SK-N-SH (cell line): ENCODE measurements at regions not wholly inside any gene's neighbourhood (a gene's known extent, or its start where the extent isn't known, plus 50 kb on each side); places are given as distances from the start of the nearest gene placed in this dataset.

ENCODE experiments used
- CTCF ChIA-PET: fragments of 300-600, 350-600 bp; formaldehyde crosslinking; extraction: SDS; loops from one replicate; lab custom pipeline; 2021; lab: Yijun Ruan, JAX
- POLR2A ChIA-PET: fragments of 350-600 bp; sonication (Branson Sonifier 250); formaldehyde crosslinking; extraction: SDS; loops from one replicate; lab custom pipeline; 2020; ENCODE audit warnings: antibody characterized with exemption, inconsistent platforms; lab: Yijun Ruan, JAX
- DNase-seq: peaks from one replicate; pipeline ENCODE4 v3.0.0; 2012
- H2AFZ ChIP-seq: fragments of 200-600 bp; sonication (generic); 2 replicates; pipeline ENCODE4 v1.8.1; 2016; ENCODE audit warnings: antibody characterized with exemption, mild to moderate bottlenecking, low read depth
- H3F3A ChIP-seq: fragments of 200-600 bp; sonication (generic); replicated peaks from 2 replicates; pipeline ENCODE3; 2016; ENCODE audit warnings: antibody characterized with exemption, mild to moderate bottlenecking; ENCODE audit not compliant: insufficient read depth
- H3K27ac ChIP-seq, 2 experiments: fragments of 200-500 bp in 1 of 2; fragments of 200-600 bp in 1 of 2; sonication (Bioruptor generic) in 1 of 2; sonication (generic), shearing (Covaris generic) in 1 of 2; 2 replicates each; pipeline versions ENCODE4 v1.5.1 to v1.6.1; 2014 to 2016; ENCODE audit warnings: low read depth in 2 of 2, inconsistent platforms in 1 of 2, low read length in 1 of 2, mild to moderate bottlenecking in 1 of 2, mixed read lengths in 1 of 2
- H3K27me3 ChIP-seq: fragments of 200-600 bp; sonication (generic), shearing (Covaris generic); 2 replicates; pipeline ENCODE4 v1.6.1; 2016; ENCODE audit warnings: mixed run types; ENCODE audit not compliant: insufficient read depth
- H3K36me3 ChIP-seq, 2 experiments: fragments of 200-500 bp in 1 of 2; fragments of 200-600 bp in 1 of 2; sonication (Bioruptor generic) in 1 of 2; sonication (generic) in 1 of 2; replicated peaks in 1 of 2; 2 replicates each; pipeline versions ENCODE3 to v1.5.1; 2014 to 2016; ENCODE audit warnings: low read length in 1 of 2, mild to moderate bottlenecking in 1 of 2; ENCODE audit not compliant: insufficient read depth in 2 of 2, control insufficient read depth in 1 of 2
- H3K4me1 ChIP-seq, 2 experiments: fragments of 200-500 bp in 1 of 2; fragments of 200-600 bp in 1 of 2; sonication (Bioruptor generic) in 1 of 2; sonication (generic), shearing (Covaris generic) in 1 of 2; 2 replicates each; pipeline versions ENCODE4 v1.5.1 to v1.6.1; 2014 to 2016; ENCODE audit warnings: low read depth in 1 of 2, low read length in 1 of 2, mixed run types in 1 of 2; ENCODE audit not compliant: insufficient read depth in 2 of 2, control insufficient read depth in 1 of 2
- H3K4me2 ChIP-seq: fragments of 200-600 bp; sonication (generic), shearing (Covaris generic); 2 replicates; pipeline ENCODE4 v1.6.1; 2017; ENCODE audit warnings: mixed run types
- H3K4me3 ChIP-seq, 2 experiments: fragments of 200-500 bp in 1 of 2; fragments of 200-600 bp in 1 of 2; sonication (Bioruptor generic) in 1 of 2; sonication (generic), shearing (Covaris generic) in 1 of 2; 2 replicates each; pipeline versions ENCODE4 v1.5.1 to v1.8.1; 2014 to 2016; ENCODE audit warnings: low read depth in 2 of 2, inconsistent platforms in 1 of 2, low read length in 1 of 2, mild to moderate bottlenecking in 1 of 2, mixed read lengths in 1 of 2, moderate library complexity in 1 of 2
- H3K79me2 ChIP-seq: fragments of 200-600 bp; sonication (generic); 2 replicates; pipeline ENCODE4 v1.8.1; 2017; ENCODE audit warnings: mild to moderate bottlenecking; ENCODE audit not compliant: insufficient read depth
- H3K9ac ChIP-seq: fragments of 200-600 bp; sonication (generic); 2 replicates; pipeline ENCODE4 v1.6.1; 2017; ENCODE audit warnings: mixed run types
- H3K9me2 ChIP-seq: fragments of 200-600 bp; sonication (generic); 2 replicates; pipeline ENCODE4 v1.6.1; 2017; ENCODE audit warnings: mixed run types
- H3K9me3 ChIP-seq: fragments of 200-600 bp; sonication (generic); 2 replicates; pipeline ENCODE4 v1.6.1; 2017; ENCODE audit warnings: mixed run types, mild to moderate bottlenecking, moderate library complexity
- H4K20me1 ChIP-seq: fragments of 200-600 bp; sonication (generic); 2 replicates; pipeline ENCODE4 v1.6.1; 2017; ENCODE audit warnings: mild to moderate bottlenecking, mixed run types; ENCODE audit not compliant: insufficient read depth
- EP300 ChIP-seq, 2 experiments: IDR thresholded peaks; 2 replicates each; pipeline versions ENCODE4 v1.4.0 to v1.6.1; 2012; ENCODE audit warnings: borderline replicate concordance in 1 of 2, low read depth in 1 of 2, low read length in 1 of 2
- EZH2phosphoT487 ChIP-seq: fragments of 200-600 bp; sonication (generic); IDR thresholded peaks from 2 replicates; pipeline ENCODE4 v1.6.1; 2017; ENCODE audit warnings: low read depth, mixed run types, mild to moderate bottlenecking, antibody characterized with exemption, moderate library complexity, borderline replicate concordance
- FOXJ3 ChIP-seq: sonication (generic); formaldehyde crosslinking; IDR thresholded peaks from 2 replicates; pipeline ENCODE4 v1.5.1; 2020; ENCODE audit warnings: mild to moderate bottlenecking, missing genetic modification reagents
- FOXM1 ChIP-seq: IDR thresholded peaks from 2 replicates; pipeline ENCODE4 v1.4.0; 2012; ENCODE audit warnings: low read depth, mild to moderate bottlenecking
- GABPA ChIP-seq: IDR thresholded peaks from 2 replicates; pipeline ENCODE4 v1.4.0; 2012; ENCODE audit warnings: low read depth, mild to moderate bottlenecking
- GATA2 ChIP-seq: sonication (generic); formaldehyde crosslinking; IDR thresholded peaks from 2 replicates; pipeline ENCODE4 v1.5.0; 2020; ENCODE audit warnings: mild to moderate bottlenecking, missing genetic modification reagents
- IRF3 ChIP-seq: fragments of 150-350 bp; IDR thresholded peaks from 2 replicates; pipeline ENCODE4 v1.6.1; 2016; ENCODE audit warnings: mild to moderate bottlenecking, low read depth, low read length
- NFIC ChIP-seq: IDR thresholded peaks from 2 replicates; pipeline ENCODE4 v1.4.0; 2012; ENCODE audit warnings: borderline replicate concordance
- NRF1 ChIP-seq: IDR thresholded peaks from 2 replicates; pipeline ENCODE4 v1.6.1; 2012; ENCODE audit warnings: low read depth, mild to moderate bottlenecking, low read length
- PBX3 ChIP-seq: IDR thresholded peaks from 2 replicates; pipeline ENCODE4; 2012
- RCOR1 ChIP-seq: fragments of 150-350 bp; IDR thresholded peaks from 2 replicates; pipeline ENCODE4 v1.6.1; 2017; ENCODE audit warnings: antibody characterized with exemption, low read length
- RXRA ChIP-seq: IDR thresholded peaks from 2 replicates; pipeline ENCODE4 v1.4.0; 2012; ENCODE audit warnings: low read depth, mild to moderate bottlenecking, borderline replicate concordance
- SIN3A ChIP-seq: IDR thresholded peaks from 2 replicates; pipeline ENCODE4 v1.6.1; 2012; ENCODE audit warnings: low read depth, mild to moderate bottlenecking, low read length, moderate library complexity, borderline replicate concordance
- TAF1 ChIP-seq: IDR thresholded peaks from 2 replicates; pipeline ENCODE4 v1.6.1; 2012; ENCODE audit warnings: low read depth, mild to moderate bottlenecking, low read length, moderate library complexity, borderline replicate concordance
- TEAD4 ChIP-seq: IDR thresholded peaks from 2 replicates; pipeline ENCODE4 v1.4.0; 2012; ENCODE audit warnings: mild to moderate bottlenecking, borderline replicate concordance; ENCODE audit not compliant: insufficient read depth
- YY1 ChIP-seq: IDR thresholded peaks from 2 replicates; pipeline ENCODE4 v1.4.0; 2012; ENCODE audit warnings: low read depth, mild to moderate bottlenecking
- ZBTB33 ChIP-seq: IDR thresholded peaks from 2 replicates; pipeline ENCODE4 v1.4.0; 2012; ENCODE audit warnings: low read depth, borderline replicate concordance
- WGBS: methylation state at CpG from one replicate; pipeline ENCODE4 v1.1.6; 2017; ENCODE audit warnings: low lambda C conversion rate; 5-methylcytosine and 5-hydroxymethylcytosine counted together
- TF ChIP-seq, protein P1 (sequence below): fragments of 200-600 bp; sonication (generic); IDR thresholded peaks from 2 replicates; pipeline ENCODE4 v1.6.1; 2017; ENCODE audit warnings: antibody characterized with exemption, mild to moderate bottlenecking, moderate library complexity
- TF ChIP-seq, protein P2 (sequence below): fragments of 150-350 bp; IDR thresholded peaks from 2 replicates; pipeline ENCODE4 v1.6.1; 2017; ENCODE audit warnings: antibody characterized with exemption, low read length, low read depth, borderline replicate concordance

DNA sequence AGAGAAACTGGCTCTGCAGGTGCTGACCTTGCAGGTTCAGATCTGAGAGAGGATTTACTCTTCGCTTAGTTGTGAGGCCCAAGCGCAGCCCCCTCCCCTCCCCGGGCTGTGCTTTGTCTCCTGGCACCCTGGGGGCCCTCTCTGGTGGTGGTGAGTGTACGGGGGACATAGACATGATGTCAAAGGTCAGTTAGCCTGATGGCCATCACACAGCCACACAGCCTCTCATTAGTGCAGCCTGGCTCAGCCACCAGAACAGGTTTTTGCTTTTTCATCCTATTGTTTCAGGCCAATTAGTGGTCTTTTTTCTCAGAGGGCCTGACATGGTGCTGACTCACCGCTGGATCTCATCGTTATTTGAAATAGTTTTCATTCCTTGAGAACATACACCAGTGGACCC lies 437.9 kb downstream of the AACS start:
- H3K9me2 ChIP-seq = no peaks in the 10 kb centered on the region
- 8% methylated on average over 6 of the region's 6 CpGs for WGBS

DNA sequence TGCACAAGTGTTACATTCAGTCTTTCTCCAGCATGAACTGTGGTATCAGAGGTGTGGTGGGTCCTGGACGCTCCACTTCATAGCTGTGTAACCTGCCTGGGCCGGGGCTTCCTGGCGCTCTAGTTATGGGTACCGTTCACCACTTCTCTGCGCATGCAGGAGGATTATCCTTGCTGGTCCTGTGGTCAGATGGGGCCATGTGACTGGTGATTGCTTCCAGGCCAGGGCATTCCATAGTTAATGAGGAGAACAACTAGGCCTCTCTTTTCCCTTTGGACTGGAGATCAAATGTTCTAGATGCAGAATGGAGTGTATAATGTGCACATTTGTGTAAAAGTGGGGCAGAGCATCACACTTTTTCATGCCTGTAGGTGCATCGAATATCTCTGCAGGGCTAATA lies 444.0 kb downstream of the AACS start:
- no peak for DNase-seq
- WGBS = 26% methylated on average over 6 of the region's 6 CpGs
- Histone ChIP-seq H2AFZ (no peak overlapping the region), H3F3A (no peaks in the 10 kb centered on the region), H4K20me1 (no peaks in the 10 kb centered on the region), H3K4me1 (no peaks in the 10 kb centered on the region), H3K27ac (no peak overlapping the region), H3K9me2 (no peaks in the 10 kb centered on the region), H3K9ac (no peak overlapping the region), H3K9me3 (no peaks in the 10 kb centered on the region), H3K4me3 (no peak overlapping the region), H3K36me3 (no peaks in the 10 kb centered on the region), H3K79me2 (no peaks in the 10 kb centered on the region), H3K27me3 (no peaks in the 10 kb centered on the region), H3K4me2 (no peak overlapping the region)
- POLR2A ChIA-PET = no interaction called here
- CTCF ChIA-PET = no interaction called here
- TF ChIP-seq PBX3 (no peak), FOXM1 (no peak), TAF1 (no peak), GATA2 (CRISPR knock-in tag) (no peak), RXRA (no peak), EZH2phosphoT487 (no peak), EP300 (IDR thresholded peaks at IDR 0.05; ENCODE audit: borderline replicate concordance in 1 of 2, low read depth in 1 of 2, low read length in 1 of 2) (no peak), ZBTB33 (no peak), GABPA (no peak), SIN3A (no peak), NRF1 (no peak), IRF3 (no peak), FOXJ3 (CRISPR knock-in tag) (no peak)
- TF ChIP-seq, protein P1, sequence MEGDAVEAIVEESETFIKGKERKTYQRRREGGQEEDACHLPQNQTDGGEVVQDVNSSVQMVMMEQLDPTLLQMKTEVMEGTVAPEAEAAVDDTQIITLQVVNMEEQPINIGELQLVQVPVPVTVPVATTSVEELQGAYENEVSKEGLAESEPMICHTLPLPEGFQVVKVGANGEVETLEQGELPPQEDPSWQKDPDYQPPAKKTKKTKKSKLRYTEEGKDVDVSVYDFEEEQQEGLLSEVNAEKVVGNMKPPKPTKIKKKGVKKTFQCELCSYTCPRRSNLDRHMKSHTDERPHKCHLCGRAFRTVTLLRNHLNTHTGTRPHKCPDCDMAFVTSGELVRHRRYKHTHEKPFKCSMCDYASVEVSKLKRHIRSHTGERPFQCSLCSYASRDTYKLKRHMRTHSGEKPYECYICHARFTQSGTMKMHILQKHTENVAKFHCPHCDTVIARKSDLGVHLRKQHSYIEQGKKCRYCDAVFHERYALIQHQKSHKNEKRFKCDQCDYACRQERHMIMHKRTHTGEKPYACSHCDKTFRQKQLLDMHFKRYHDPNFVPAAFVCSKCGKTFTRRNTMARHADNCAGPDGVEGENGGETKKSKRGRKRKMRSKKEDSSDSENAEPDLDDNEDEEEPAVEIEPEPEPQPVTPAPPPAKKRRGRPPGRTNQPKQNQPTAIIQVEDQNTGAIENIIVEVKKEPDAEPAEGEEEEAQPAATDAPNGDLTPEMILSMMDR = no peak

More for the DNA sequence above, 437.9 kb downstream of the AACS start:
- H3F3A ChIP-seq = no peaks in the 10 kb centered on the region
- H4K20me1 ChIP-seq = no peaks in the 10 kb centered on the region
- POLR2A ChIA-PET = no interaction called here
- no peak for DNase-seq
- TF ChIP-seq, protein P2, sequence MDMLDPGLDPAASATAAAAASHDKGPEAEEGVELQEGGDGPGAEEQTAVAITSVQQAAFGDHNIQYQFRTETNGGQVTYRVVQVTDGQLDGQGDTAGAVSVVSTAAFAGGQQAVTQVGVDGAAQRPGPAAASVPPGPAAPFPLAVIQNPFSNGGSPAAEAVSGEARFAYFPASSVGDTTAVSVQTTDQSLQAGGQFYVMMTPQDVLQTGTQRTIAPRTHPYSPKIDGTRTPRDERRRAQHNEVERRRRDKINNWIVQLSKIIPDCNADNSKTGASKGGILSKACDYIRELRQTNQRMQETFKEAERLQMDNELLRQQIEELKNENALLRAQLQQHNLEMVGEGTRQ = no peak
- no peak for TF ChIP-seq TEAD4
- no peak for TF ChIP-seq FOXJ3 (CRISPR knock-in tag)
- TF ChIP-seq NFIC = no peak
- no peak for TF ChIP-seq PBX3
- no peak for TF ChIP-seq YY1
- no peak for TF ChIP-seq RCOR1
- TF ChIP-seq RXRA = no peak
- TF ChIP-seq, all 33 proteins: peak for 0
- Histone ChIP-seq H3K27me3 (no peaks in the 10 kb centered on the region), H3K27ac (no peak overlapping the region), H3K4me1 (no peaks in the 10 kb centered on the region), H3K9ac (no peak overlapping the region), H2AFZ (no peak overlapping the region), H3K36me3 (no peaks in the 10 kb centered on the region), H3K79me2 (no peaks in the 10 kb centered on the region), H3K4me2 (no peak overlapping the region), H3K4me3 (no peak overlapping the region), H3K9me3 (no peaks in the 10 kb centered on the region)
- CTCF ChIA-PET = no interaction called here
